ENCODE measurements at regions not wholly inside any gene's neighbourhood (a gene's known extent, or its start where the extent isn't known, plus 50 kb on each side); places are given as distances from the start of the nearest gene placed in this dataset.

- TF ChIP-seq POLR2A (IDR thresholded peaks at IDR 0.05) (no peak), CTCF (IDR thresholded peaks at IDR 0.05) (no peak)
- no peak overlapping the region for H3K4me3 ChIP-seq (ENCODE audit: low read depth, poor library complexity, severe bottlenecking)
- whole genome bisulfite sequencing, 2 donors: 63 to 73% methylated on average over 1 of the region's 1 CpG
- intact Hi-C loops (cut with DNase I; ENCODE audit: low total_unique reads): no loop called here
- DNase-seq (ENCODE audit: low spot score in 2 of 2): no peak
Observed at GRCh38 chr18:67682516-67682915, 166.0 kb upstream of the DSEL start.

GRCh38 chr18:67677489-67677888, 161.0 kb upstream of the DSEL start:
- intact Hi-C loops (cut with DNase I; ENCODE audit: low total_unique reads): no loop called here
- TF ChIP-seq POLR2A (IDR thresholded peaks at IDR 0.05) (no peak), CTCF (IDR thresholded peaks at IDR 0.05) (no peak)
- no peak for DNase-seq (ENCODE audit: low spot score in 2 of 2)
- WGBS, 2 donors: 86 to 95% methylated on average over 3 of the region's 3 CpGs
- no peak overlapping the region for H3K4me3 ChIP-seq (ENCODE audit: low read depth, poor library complexity, severe bottlenecking)

- WGBS, 2 donors: 64 to 78% methylated on average over 5 of the region's 5 CpGs
- intact Hi-C loops (cut with DNase I; ENCODE audit: low total_unique reads): no loop called here
- TF ChIP-seq CTCF (IDR thresholded peaks at IDR 0.05) (no peak), POLR2A (IDR thresholded peaks at IDR 0.05) (no peak)
- H3K4me3 ChIP-seq (ENCODE audit: low read depth, poor library complexity, severe bottlenecking): no peak overlapping the region
- DNase-seq (ENCODE audit: low spot score in 2 of 2): no peak
Observed at GRCh38 chr18:67672716-67673115, 156.2 kb upstream of the DSEL start.

- H3K4me3 ChIP-seq (ENCODE audit: low read depth, poor library complexity, severe bottlenecking): no peak overlapping the region
- intact Hi-C loops (cut with DNase I; ENCODE audit: low total_unique reads): no loop called here
- DNase-seq (ENCODE audit: low spot score in 2 of 2): no peak
- 73 to 75% methylated on average over 2 of the region's 2 CpGs for WGBS, 2 donors
- TF ChIP-seq POLR2A (IDR thresholded peaks at IDR 0.05): no peak
- TF ChIP-seq CTCF (IDR thresholded peaks at IDR 0.05): no peak
Observed at GRCh38 chr18:67672155-67672554, 155.6 kb upstream of the DSEL start.

GRCh38 chr18:67670024-67670543, 153.6 kb upstream of the DSEL start:
- 74 to 78% methylated on average over 2 of the region's 2 CpGs for WGBS, 2 donors
- intact Hi-C loops (cut with DNase I; ENCODE audit: low total_unique reads): no loop called here
- no peak overlapping the region for H3K4me3 ChIP-seq (ENCODE audit: low read depth, poor library complexity, severe bottlenecking)
- no peak for DNase-seq (ENCODE audit: low spot score in 2 of 2)
- TF ChIP-seq CTCF (IDR thresholded peaks at IDR 0.05): no peak
- TF ChIP-seq POLR2A (IDR thresholded peaks at IDR 0.05): no peak

- DNase-seq (ENCODE audit: low spot score in 2 of 2): no peak
- TF ChIP-seq CTCF (IDR thresholded peaks at IDR 0.05) (no peak), POLR2A (IDR thresholded peaks at IDR 0.05) (no peak)
- WGBS, 2 donors: 58 to 72% methylated on average over 4 of the region's 4 CpGs
- no peak overlapping the region for H3K4me3 ChIP-seq (ENCODE audit: low read depth, poor library complexity, severe bottlenecking)
- intact Hi-C loops (cut with DNase I; ENCODE audit: low total_unique reads): no loop called here
Observed at GRCh38 chr18:67665266-67665665, 148.7 kb upstream of the DSEL start.
